GM19025 (cell line): ENCODE measurements at regions not wholly inside any gene's neighbourhood (a gene's known extent, or its start where the extent isn't known, plus 50 kb on each side); places are given as distances from the start of the nearest gene placed in this dataset.

ENCODE experiments used
- ATAC-seq: cut with Tn5 transposase; IDR thresholded peaks from one replicate; pipeline ENCODE4 v1.9.1; 2021; ENCODE audit warnings: mild to moderate bottlenecking, low read depth, moderate library complexity; ENCODE audit not compliant: unreplicated experiment

DNA sequence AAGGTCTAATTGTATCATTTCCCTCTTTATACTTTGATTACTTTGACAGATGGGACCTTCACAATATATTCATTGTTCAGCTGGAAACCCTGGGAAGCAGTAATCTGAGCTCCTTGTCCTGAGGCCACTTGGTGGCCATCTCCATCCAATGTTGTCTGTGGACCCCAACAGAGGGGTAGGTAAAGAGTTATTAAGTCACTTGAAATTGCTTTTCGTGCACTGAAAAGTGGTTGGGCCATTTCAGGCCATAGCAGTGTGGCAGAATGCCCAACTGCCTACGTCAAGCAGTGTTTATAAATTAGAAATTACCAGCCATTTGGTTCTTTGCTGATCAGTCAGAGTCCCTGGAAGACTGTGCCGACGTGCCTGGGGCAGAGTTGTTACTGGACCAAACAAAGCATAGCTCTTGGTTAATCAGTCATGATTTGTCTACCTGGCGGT, 308.3 kb upstream of the USP25 start:
- ATAC-seq: no peak

DNA sequence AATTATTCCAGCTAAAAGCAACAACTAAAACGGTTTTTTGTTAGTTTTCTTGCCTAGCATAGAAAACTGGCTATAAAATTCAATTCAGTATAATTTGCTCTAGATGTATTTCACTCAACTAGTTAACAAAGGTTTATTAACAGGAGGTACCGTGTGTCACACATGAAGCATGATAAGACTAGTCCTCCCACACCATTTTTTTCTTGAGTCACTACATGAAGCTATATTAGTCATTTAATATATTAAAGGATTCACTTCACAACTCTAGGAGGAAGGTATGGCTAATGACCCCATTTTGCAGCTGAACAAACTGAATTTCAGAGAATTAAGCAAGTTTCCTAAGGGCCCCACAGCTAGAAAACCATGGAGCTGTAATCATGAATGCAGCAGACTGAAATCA, 307.8 kb upstream of the USP25 start:
- ATAC-seq: no peak

- no peak for ATAC-seq
Measured at GRCh38 chr21:15422783-15423182, 307.0 kb upstream of the USP25 start.

- no peak for ATAC-seq
Measured at GRCh38 chr21:15423676-15424445, 305.9 kb upstream of the USP25 start.

DNA sequence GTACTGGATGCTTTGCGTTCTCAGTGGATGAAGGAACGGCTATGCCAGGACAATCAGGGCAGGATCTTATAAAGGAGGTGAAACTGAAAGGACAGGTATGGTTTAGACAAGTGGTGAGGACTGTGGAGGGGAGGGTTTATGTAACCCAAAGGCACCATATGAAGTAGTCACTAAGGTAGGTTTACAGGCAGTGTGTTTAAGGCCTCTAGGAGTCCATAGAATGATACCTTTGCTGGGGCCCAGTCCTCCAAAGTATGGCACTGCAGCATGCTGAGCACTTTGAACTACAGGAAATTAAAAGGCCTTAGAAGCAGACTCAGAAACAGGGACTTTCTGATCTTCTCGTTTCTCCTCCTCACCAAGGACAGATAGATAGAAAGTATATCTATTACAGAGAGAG, 304.7 kb upstream of the USP25 start:
- no peak for ATAC-seq

DNA sequence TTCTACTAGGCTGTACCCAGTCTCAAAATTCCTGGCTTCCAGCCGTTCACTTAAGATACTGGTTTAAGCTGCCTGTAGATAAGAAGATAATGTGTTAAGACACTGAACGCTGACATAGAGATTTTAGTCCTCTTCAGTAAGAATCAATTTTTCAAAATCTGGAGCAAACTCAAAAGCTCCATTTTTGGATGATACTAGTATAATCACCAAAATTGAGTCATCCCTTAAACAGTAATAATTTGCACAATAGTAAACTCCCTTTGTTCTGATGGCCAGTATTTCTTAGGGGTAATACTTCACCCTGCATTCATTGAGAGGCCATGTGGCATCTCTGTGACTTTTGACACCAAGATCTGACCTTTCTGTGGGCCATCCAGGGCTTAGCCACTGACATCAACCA, 299.8 kb upstream of the USP25 start:
- no peak for ATAC-seq

DNA sequence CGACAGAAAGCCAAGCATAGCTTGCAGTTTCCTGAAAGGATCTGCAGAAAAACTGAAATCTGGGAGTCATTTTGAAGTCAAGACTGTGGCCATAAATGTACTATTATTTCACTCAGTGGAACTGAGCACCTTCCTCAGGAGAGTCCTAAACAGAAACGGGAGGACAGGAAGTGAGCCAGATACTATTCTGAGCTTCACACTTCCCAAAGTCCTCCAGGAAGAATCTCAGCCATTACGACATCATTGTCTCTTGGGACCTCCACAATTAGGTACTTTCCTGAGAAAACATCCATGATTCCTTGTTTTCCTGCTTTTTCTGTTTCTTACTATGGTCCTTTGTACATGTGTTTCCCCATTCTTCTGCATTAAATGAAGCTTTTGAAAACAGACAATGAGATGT, 299.2 kb upstream of the USP25 start:
- no peak for ATAC-seq

- ATAC-seq: no peak
Measured at GRCh38 chr21:15431053-15431452, 298.7 kb upstream of the USP25 start.

DNA sequence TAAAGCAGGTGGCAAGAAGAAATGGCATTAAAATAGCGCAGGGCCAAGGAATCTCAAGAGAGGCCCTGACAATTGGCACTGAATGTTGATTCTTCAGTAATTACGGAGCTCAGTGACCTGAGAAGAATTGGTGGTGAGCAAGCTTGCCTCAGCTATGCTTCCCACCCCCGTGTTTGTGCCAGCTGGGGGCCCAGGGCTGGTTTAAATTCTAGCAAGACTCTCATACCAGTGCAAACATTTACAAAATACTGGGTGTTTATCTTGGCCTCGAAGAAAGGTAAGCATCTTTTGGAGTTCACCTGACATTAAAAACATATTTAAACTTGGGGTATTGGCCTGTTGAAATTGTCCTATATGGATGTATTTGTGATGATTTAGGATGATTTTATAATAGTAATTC, 296.7 kb upstream of the USP25 start:
- no peak for ATAC-seq

DNA sequence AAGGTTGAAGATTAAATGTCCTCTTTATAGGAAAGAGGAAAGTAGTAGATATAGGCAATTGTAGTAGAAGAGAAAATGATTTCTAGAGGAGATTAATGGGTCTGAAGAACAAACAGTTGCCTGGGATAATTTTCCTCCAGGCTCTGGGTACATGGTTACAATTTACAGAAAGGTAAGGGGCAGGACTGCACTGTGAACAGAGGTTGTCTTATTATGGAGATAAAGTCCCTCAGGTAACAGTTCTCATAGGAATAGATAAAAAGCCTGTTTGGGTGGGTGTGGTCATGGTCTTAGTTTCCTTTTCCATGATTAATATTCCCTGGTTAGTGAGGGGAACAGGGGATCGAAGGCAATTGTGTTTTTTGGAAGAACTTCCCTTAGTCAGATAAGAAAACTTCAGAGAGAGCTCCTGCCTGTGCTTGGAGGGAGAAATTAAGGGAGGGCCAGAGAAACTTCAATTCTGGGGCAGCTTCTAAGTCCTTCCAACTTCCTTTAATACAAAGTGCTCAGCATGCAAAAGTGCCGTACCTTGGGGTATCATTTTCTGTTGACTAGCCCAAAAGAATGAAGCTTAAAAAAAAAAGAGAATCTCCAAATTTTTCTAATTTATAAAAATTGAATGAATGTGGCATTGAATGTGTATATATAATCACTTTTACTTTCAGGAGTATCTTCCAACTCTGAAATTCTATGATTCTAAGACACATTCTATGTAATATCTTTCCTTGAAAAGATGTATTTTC, 295.4 kb upstream of the USP25 start:
- no peak for ATAC-seq

DNA sequence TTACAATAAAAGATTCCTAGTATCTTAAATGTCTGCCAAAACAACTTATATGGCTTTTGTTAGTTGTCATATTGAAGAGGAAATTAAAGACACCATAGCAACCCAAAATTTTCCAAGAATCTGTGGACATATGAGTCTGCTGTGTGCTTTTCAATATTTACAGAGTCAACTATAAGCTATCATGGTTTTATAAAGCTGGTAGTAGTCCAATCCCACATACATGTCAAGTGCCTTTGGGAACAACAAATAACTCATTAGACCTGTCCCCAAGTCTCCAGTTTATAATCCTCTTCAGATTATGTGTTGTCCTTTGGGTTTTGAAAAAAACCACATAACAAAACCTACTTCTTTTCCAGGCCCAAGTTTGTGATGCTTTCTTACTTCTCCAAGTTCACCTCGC, 293.8 kb upstream of the USP25 start:
- no peak for ATAC-seq

DNA sequence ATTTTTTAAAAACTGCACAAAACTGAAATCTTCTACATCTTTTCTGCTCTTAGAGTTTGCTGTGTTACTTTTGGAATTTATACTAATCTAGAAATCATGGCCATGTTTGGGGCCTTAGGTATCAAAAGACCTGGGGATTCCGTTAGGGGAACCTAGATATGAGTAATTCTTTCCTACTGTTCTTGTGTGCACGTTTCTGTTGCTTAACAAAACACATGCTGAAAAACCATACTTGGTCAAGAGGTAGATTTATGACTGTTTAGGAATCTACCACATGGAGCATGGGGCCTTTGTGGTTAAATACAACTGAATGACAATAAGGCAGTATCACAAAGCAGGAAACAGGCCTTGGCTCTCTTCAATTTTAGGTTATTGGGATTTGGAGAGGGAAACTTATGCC, 291.9 kb upstream of the USP25 start:
- no peak for ATAC-seq

DNA sequence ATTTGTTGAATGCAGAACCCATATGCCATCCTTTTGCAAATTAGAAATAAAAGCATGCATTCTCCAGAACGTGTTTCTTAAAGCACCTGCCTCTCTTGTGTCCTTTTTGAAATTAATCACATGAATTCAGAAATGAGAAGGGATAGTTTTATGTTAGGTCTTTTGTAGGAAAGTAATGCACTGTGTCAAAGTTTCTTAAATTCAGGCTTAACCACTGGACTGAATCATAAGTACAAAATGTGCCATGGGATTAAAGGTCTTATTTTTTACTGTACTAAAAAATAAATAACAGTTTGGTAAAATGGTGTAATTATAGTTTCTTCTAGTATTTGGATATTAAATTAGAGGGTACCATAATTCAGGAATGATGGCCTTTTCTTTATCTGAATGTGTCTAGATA, 290.1 kb upstream of the USP25 start:
- no peak for ATAC-seq

DNA sequence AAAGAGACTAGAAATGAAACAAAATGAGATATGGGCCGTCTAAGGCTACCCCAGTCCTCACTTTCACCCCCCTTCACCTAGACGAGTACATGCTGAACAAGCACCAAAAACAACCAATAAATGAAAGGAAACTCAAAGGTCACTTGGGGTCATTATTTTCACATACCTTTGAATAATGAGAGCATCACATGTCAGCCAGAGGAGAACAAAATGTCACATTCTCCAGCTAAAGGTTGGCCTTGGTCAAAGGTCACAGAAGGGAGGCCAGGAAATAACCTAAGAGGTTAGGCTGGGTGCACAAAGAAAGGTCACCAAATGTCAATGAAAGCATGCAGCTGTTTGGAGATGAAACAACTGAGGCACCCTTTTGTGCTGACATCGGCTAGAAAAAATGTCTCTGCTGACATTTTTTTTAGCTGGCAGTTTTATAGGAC, 288.7 kb upstream of the USP25 start:
- peak; percentile 39 for ATAC-seq

- ATAC-seq: no peak
Measured at GRCh38 chr21:15441992-15442391, 287.8 kb upstream of the USP25 start.

DNA sequence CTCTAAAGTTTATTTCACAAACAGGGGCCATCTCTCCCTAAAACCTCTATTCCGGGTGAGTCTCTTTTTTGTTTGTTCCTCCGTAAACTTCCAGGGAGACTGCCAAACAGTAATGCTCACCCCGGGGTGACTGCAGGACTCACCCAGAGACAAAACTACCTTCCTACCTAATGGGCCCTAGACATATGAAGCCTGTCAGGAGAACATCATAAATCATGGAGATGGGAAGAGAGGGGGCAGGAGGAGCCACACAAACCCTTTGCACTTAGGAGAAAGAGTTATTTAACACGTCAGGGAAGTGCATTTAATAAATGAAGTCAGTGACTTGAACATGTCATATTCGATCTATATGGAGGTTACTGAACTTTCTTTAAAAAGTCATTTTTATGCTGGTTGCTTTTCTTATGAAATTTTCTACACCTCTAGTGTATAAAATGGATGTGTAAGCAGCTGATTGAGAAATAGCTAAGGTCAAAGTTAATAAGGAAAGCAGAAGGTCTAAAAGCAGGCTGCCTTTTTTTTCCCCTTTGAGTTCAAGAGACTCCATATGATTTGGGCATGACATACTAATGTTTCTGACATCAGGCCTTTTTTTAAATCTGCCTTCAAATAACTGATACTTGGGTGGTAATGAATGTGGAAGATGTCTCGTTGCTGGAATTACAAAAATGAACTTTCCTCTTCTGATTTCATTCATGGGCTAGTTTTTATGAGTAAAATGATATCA, 286.9 kb upstream of the USP25 start:
- ATAC-seq: no peak

DNA sequence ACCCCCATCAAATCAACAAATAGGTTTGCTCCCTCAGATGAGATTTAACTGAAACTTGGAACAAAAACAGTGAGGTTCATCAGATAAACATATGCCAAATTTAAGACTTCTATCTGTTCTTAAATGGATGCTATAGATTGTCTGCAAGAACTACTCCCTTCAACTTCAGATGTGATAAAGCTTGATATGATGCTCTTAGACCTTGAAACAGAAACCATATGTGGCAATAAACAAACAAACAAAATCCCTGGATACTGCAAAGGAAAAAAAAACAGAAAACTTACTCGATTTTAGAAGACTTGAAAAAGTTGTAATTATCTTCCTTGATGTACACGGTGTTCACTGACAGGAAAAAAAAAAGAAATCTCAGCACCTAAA, 286.1 kb upstream of the USP25 start:
- ATAC-seq: no peak

- no peak for ATAC-seq
Measured at GRCh38 chr21:15444118-15444960, 285.4 kb upstream of the USP25 start.

GRCh38 chr21:15445327-15445726, 284.5 kb upstream of the USP25 start:
- ATAC-seq: peak; percentile 44

DNA sequence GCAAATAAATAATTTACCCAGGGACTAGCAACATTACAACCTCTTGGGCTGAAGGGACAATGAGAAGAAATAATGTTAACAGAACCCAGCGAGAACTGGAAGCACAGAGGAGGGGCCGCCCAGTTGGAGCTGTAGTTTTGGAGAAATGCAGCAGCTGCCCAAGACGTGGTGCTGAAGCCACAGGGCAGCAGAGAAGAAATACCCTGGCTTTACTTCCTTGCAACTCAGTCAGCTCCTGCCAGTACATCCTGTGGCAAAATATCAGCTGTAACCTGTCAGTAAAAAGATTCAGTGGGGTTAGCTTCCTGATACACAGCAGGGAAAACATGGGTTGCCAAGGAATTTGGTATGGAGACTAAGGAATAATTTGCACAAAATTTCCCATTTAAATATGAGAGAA, 283.6 kb upstream of the USP25 start:
- ATAC-seq: no peak

DNA sequence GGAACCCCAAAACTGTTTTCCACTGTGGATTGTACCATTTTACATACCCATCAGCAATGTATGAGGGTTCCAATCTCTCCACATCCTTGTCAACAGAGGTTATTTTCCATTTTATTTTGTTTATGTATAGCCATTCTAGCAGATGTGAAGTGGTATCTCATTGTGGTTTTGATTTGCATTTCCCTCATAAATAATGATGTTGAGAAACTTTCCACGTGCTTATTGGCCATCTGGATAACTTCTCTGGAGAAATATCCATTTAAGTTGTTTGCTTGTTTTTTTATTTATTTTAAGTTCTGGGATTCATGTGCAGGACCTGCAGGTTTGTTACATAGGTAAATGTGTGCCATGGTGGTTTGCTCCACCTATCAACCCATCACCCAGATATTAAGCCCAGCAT, 280.2 kb upstream of the USP25 start:
- ATAC-seq: no peak
